ENCODE measurements at regions not wholly inside any gene's neighbourhood (a gene's known extent, or its start where the extent isn't known, plus 50 kb on each side); places are given as distances from the start of the nearest gene placed in this dataset.

DNA sequence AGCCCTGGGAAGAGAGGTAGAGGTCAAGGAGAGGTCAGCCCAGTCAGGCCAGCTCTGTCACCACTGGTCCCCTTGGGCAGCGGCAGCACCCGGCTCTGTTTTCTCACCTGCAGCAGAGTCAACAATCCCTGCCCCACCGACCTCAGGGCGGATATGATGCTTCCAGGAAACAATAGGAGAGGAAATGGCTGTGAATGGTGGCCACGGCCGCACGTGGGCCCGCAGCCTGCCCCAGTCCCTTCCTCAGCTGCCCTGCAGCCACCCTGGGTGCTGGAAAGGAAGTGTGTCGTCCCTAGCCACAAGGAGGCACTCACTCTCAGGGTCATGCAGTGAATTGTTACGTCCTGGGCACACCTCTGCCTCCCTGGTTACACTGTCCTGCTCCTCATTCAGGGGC is 92.5 kb upstream of the ENPP6 start:
- TF ChIP-seq ZFP30 (CRISPR knock-in tag; IDR thresholded peaks at IDR 0.05; ENCODE audit: borderline replicate concordance) (no peak), POLR2A (conservative IDR thresholded peaks at IDR 0.05) (no peak), NELFE (IDR thresholded peaks at IDR 0.05; ENCODE audit: insufficient read depth, insufficient read length) (no peak), FOXK1 (CRISPR knock-in tag; IDR thresholded peaks at IDR 0.05; ENCODE audit: borderline replicate concordance) (no peak), DPF2 (IDR thresholded peaks at IDR 0.05) (no peak), IFI16 (CRISPR knock-in tag; IDR thresholded peaks at IDR 0.05) (no peak), POLR2AphosphoS5 (IDR thresholded peaks at IDR 0.05; ENCODE audit: control insufficient read depth, insufficient read depth, low read depth, low read length) (no peak), JUNB (CRISPR knock-in tag; conservative IDR thresholded peaks at IDR 0.05) (no peak), CREM (IDR thresholded peaks at IDR 0.05; ENCODE audit: low read depth) (no peak; the same call in 1 of the 2 replicates), NFYB (IDR thresholded peaks at IDR 0.05; ENCODE audit: extremely low read depth, insufficient read length) (no peak), ELF1 (tag; IDR thresholded peaks at IDR 0.05) (no peak), RFX5 (IDR thresholded peaks at IDR 0.05; ENCODE audit: low read depth, low read length) (no peak)

All from K562 (cell line).